Fibroblast of peridontal ligament (primary cell): ENCODE measurements at regions not wholly inside any gene's neighbourhood (a gene's known extent, or its start where the extent isn't known, plus 50 kb on each side); places are given as distances from the start of the nearest gene placed in this dataset.
"Not testable (repeated sequence)": the region's sequence is repeated elsewhere in the genome, so short reads cannot be mapped to it uniquely, and the experiment has no call there.

Source experiments
- DNase-seq: peaks from one replicate; pipeline ENCODE4 v3.0.0-alpha.2; 2010; ENCODE audit errors: extremely low read depth

GRCh38 chr10:76815505-76815904 lies 822.1 kb downstream of the KCNMA1 start:
- DNase-seq = not testable (repeated sequence)

GRCh38 chr10:76811430-76811829 lies 826.2 kb downstream of the KCNMA1 start:
- no peak for DNase-seq

- no peak for DNase-seq
Observed at GRCh38 chr10:76788452-76788811, 849.2 kb downstream of the KCNMA1 start.

GRCh38 chr10:76787746-76788451 lies 849.7 kb downstream of the KCNMA1 start:
- no peak for DNase-seq

GRCh38 chr10:76786504-76787072 lies 851.0 kb downstream of the KCNMA1 start:
- no peak for DNase-seq

GRCh38 chr10:76784076-76784475 lies 853.5 kb downstream of the KCNMA1 start:
- no peak for DNase-seq

GRCh38 chr10:76779796-76780301 lies 857.8 kb downstream of the KCNMA1 start:
- no peak for DNase-seq

- peak; percentile 87 for DNase-seq
Observed at GRCh38 chr10:76778914-76779795, 858.5 kb downstream of the KCNMA1 start.

- DNase-seq = no peak
Observed at GRCh38 chr10:76774987-76775603, 862.5 kb downstream of the KCNMA1 start.

GRCh38 chr10:76769582-76769981 lies 868.0 kb downstream of the KCNMA1 start:
- DNase-seq = peak; percentile 51

- DNase-seq = peak; percentile 53
Observed at GRCh38 chr10:76769161-76769560, 868.4 kb downstream of the KCNMA1 start.

GRCh38 chr10:76766682-76767081 lies 870.9 kb downstream of the KCNMA1 start:
- DNase-seq = no peak

- not testable (repeated sequence) for DNase-seq
Observed at GRCh38 chr10:76764921-76765320, 872.7 kb downstream of the KCNMA1 start.

- DNase-seq = no peak
Observed at GRCh38 chr10:76764177-76764576, 873.4 kb downstream of the KCNMA1 start.

GRCh38 chr10:76763376-76763775 lies 874.2 kb downstream of the KCNMA1 start:
- no peak for DNase-seq

- DNase-seq = no peak
Observed at GRCh38 chr10:76759681-76760080, 877.9 kb downstream of the KCNMA1 start.

GRCh38 chr10:76743169-76743568 lies 894.4 kb downstream of the KCNMA1 start:
- DNase-seq = no peak

- DNase-seq = no peak
Observed at GRCh38 chr10:76740514-76740913, 897.1 kb downstream of the KCNMA1 start.

- no peak for DNase-seq
Observed at GRCh38 chr10:76738991-76739390, 898.6 kb downstream of the KCNMA1 start.

GRCh38 chr10:76736815-76737618 lies 900.6 kb downstream of the KCNMA1 start:
- peak; percentile 16 for DNase-seq

- DNase-seq = no peak
Observed at GRCh38 chr10:76736392-76736791, 901.2 kb downstream of the KCNMA1 start.
